ENCODE measurements at regions not wholly inside any gene's neighbourhood (a gene's known extent, or its start where the extent isn't known, plus 50 kb on each side); places are given as distances from the start of the nearest gene placed in this dataset.

- TF ChIP-seq GABPA (IDR thresholded peaks at IDR 0.05; ENCODE audit: low read depth) (no peak), SPI1 (IDR thresholded peaks at IDR 0.05; ENCODE audit: borderline replicate concordance, low read depth) (no peak), REST (IDR thresholded peaks at IDR 0.05; ENCODE audit: insufficient replicate concordance, low read depth) (no peak), CTCF (IDR thresholded peaks at IDR 0.05; ENCODE audit: insufficient read depth, low read length) (no peak), POLR2AphosphoS5 (IDR thresholded peaks at IDR 0.05; ENCODE audit: low read depth) (no peak)
- DNase-seq (ENCODE audit: low read depth in 1 of 2, low spot score in 1 of 2): no peak
- Histone ChIP-seq H3K27me3 (ENCODE audit: insufficient read depth, poor library complexity, severe bottlenecking) (no peaks in the 10 kb centered on the region), H3K4me3 (replicated peaks; ENCODE audit: insufficient read depth, low read length) (no peak overlapping the region), H3K27ac (replicated peaks) (no peak overlapping the region)
Measured at GRCh38 chr3:176714034-176714433, 483.2 kb downstream of the TBL1XR1 start.

GRCh38 chr3:176712191-176712590 lies 485.1 kb downstream of the TBL1XR1 start:
- TF ChIP-seq GABPA (IDR thresholded peaks at IDR 0.05; ENCODE audit: low read depth) (no peak), CTCF (IDR thresholded peaks at IDR 0.05; ENCODE audit: insufficient read depth, low read length) (no peak), SPI1 (IDR thresholded peaks at IDR 0.05; ENCODE audit: borderline replicate concordance, low read depth) (no peak), REST (IDR thresholded peaks at IDR 0.05; ENCODE audit: insufficient replicate concordance, low read depth) (no peak), POLR2AphosphoS5 (IDR thresholded peaks at IDR 0.05; ENCODE audit: low read depth) (no peak)
- Histone ChIP-seq H3K27me3 (ENCODE audit: insufficient read depth, poor library complexity, severe bottlenecking) (no peaks in the 10 kb centered on the region), H3K27ac (replicated peaks) (no peak overlapping the region), H3K4me3 (replicated peaks; ENCODE audit: insufficient read depth, low read length) (no peak overlapping the region)
- no peak for DNase-seq (ENCODE audit: low read depth in 1 of 2, low spot score in 1 of 2)

- peaks cover 3% of the 10 kb centered on the region for H3K27me3 ChIP-seq (ENCODE audit: insufficient read depth, poor library complexity, severe bottlenecking)
- no peak for TF ChIP-seq SPI1 (IDR thresholded peaks at IDR 0.05; ENCODE audit: borderline replicate concordance, low read depth)
- no peak overlapping the region for H3K4me3 ChIP-seq (replicated peaks; ENCODE audit: insufficient read depth, low read length)
- no peak for DNase-seq (ENCODE audit: low read depth in 1 of 2, low spot score in 1 of 2)
- H3K27ac ChIP-seq (replicated peaks): no peak overlapping the region
Measured at GRCh38 chr3:176699288-176699687, 498.0 kb downstream of the TBL1XR1 start.

- H3K27ac ChIP-seq (replicated peaks): no peak overlapping the region
- H3K4me3 ChIP-seq (replicated peaks; ENCODE audit: insufficient read depth, low read length): no peak overlapping the region
Measured at GRCh38 chr3:176697284-176697889, 499.9 kb downstream of the TBL1XR1 start.

GRCh38 chr3:176696816-176697215 lies 500.5 kb downstream of the TBL1XR1 start:
- peaks cover 3% of the 10 kb centered on the region for H3K27me3 ChIP-seq (ENCODE audit: insufficient read depth, poor library complexity, severe bottlenecking)
- DNase-seq (ENCODE audit: low read depth in 1 of 2, low spot score in 1 of 2): no peak
- no peak overlapping the region for H3K4me3 ChIP-seq (replicated peaks; ENCODE audit: insufficient read depth, low read length)
- no peak overlapping the region for H3K27ac ChIP-seq (replicated peaks)
- TF ChIP-seq POLR2AphosphoS5 (IDR thresholded peaks at IDR 0.05; ENCODE audit: low read depth) (no peak), CTCF (IDR thresholded peaks at IDR 0.05; ENCODE audit: insufficient read depth, low read length) (no peak), REST (IDR thresholded peaks at IDR 0.05; ENCODE audit: insufficient replicate concordance, low read depth) (no peak), SPI1 (IDR thresholded peaks at IDR 0.05; ENCODE audit: borderline replicate concordance, low read depth) (no peak), GABPA (IDR thresholded peaks at IDR 0.05; ENCODE audit: low read depth) (no peak)

More at GRCh38 chr3:176697284-176697889, 499.9 kb downstream of the TBL1XR1 start:
- peaks cover 3% of the 10 kb centered on the region for H3K27me3 ChIP-seq (ENCODE audit: insufficient read depth, poor library complexity, severe bottlenecking)
- TF ChIP-seq SPI1 (IDR thresholded peaks at IDR 0.05; ENCODE audit: borderline replicate concordance, low read depth): no peak
- no peak for DNase-seq (ENCODE audit: low read depth in 1 of 2, low spot score in 1 of 2)
